ENCODE measurements at regions not wholly inside any gene's neighbourhood (a gene's known extent, or its start where the extent isn't known, plus 50 kb on each side); places are given as distances from the start of the nearest gene placed in this dataset.
"Not testable (repeated sequence)": the region's sequence is repeated elsewhere in the genome, so short reads cannot be mapped to it uniquely, and the experiment has no call there.

DNA sequence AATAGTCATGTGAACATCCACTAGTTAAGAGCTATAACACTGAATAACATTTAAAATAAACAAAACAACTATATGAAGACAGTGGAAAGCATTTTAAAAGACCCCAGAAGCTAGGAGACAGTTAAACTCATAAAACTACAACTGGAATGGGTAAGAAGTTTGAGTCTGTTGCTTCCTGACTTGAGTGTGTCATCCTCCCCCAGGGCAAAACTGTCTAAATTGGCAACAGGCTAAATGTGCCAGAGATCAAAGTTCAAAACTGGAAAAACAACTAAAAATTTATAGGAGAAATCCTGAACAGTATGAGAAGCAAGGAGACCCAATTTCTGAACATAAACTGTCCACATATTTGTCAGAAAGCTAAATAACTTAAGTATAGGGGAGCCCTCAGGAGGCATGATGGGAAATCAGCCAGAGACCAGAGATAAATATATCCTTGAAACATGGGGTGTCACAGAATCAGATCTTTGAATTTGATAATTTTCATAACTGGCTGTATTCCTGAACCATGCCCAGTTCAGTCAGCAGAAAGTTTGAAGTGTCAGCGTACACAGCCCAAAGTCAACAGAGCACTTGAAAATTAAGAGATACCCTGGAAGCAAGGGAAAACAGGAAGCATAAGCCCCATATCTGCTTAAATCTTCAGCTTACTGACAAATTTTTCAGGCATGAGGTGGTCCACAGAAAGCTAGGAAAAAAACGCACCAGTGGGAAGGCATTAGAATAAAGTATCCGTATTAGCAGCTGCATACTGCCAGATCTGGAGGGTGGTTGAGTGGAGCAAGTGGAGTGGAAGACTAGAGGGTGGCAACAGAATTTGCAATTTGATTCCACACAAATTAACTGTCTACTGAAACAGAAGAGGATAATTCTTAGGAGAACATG is 516.1 kb upstream of the MAN1A1 start:
- FAIRE-seq, result no peak

GRCh38 chr6:119862719-119863118 is 513.2 kb upstream of the MAN1A1 start:
- no peak for FAIRE-seq

DNA sequence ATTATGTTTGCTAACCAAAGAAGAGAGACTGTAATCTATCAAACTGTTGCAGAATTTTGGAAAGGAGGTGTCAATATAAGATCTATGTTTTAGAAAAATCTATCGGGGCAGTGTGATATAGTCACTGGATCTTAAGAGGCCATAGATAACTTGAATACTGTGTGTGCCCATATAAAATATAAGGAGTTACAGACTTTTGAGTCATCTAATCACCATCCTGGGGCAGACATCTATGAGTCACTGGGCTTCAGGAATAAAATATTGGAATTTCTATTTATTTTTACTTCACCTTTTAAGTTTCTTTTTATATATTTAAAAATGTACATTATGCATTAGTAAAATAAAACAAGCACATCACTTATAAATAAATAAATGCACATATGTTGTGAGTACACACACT is 509.3 kb upstream of the MAN1A1 start:
- no peak for FAIRE-seq

GRCh38 chr6:119856136-119856535 is 506.6 kb upstream of the MAN1A1 start:
- no peak for FAIRE-seq

- FAIRE-seq, result no peak
Measured at GRCh38 chr6:119848696-119849095, 499.1 kb upstream of the MAN1A1 start.

DNA sequence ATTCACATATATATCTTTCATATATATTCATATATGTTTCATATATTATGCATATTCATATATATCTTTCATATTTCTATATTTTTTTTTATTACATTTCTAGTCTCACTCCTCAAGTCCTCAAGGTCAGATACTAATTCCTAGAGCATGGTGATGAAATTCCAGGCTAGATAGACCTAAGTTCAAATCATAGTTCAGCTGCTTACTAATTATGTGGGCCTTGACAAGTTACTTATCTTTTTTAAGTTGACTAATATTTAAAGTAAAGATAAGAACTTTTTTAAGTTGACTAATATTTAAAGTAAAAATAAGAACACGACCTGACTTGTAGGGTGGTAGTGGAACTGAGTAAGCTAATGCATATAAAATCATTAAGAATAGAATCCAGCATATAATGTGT is 495.6 kb upstream of the MAN1A1 start:
- FAIRE-seq, result peak; percentile 78

DNA sequence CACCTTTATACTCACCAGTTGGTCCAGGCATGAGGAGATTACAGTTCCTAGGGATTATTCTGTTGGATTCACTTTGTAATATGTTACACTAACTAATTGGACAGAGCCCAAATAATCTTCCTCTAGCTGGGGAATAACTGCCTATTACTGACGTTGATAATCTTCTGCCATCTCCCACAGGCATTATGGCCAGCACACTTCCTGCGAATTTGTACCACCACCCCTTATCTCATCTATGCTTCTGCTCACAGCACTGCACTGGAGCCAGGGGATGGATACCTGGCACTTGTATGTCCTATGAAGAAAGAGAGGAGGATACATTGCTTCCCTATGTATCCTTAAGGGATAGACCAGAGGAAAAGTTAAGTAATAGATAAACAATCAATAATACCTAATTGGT is 494.8 kb upstream of the MAN1A1 start:
- no peak for FAIRE-seq

DNA sequence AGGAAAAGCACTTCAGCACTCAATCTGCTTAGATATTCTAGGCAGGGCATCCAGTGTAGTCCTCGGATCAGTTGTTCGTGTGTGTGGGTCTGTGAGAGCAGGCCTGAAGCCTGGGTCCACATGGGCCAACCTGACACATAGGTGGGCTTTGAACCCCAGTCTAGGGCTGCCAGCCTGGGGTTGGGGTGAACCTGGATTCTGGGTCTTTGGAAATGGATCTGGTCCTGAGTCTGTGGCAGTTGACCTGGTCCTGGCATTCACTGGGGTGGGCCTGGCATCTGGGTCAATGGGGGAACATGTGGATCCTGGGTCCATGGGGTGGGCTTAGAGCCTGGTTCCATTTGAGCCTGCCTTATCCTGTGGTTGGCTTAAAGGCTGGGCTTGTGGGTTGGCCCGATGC is 492.6 kb upstream of the MAN1A1 start:
- no peak for FAIRE-seq

DNA sequence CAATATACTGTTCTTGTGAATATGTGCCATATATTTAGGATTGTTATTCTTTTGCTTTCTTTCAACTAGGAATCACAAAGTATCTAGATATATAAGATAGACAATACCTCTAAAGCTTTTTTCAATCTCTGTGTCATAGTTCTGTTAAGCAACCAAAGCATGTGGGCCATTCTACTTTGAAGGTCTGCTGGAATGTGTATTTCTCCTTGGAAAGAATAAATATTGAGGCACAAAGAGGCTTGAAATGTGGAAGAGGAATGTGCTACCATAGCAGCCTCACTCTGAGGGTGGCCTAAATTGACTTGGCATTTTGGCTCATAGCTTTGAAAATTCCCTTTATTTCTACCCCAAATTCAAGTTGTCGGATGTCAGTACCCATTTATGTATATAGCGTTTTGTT is 488.5 kb upstream of the MAN1A1 start:
- no peak for FAIRE-seq

DNA sequence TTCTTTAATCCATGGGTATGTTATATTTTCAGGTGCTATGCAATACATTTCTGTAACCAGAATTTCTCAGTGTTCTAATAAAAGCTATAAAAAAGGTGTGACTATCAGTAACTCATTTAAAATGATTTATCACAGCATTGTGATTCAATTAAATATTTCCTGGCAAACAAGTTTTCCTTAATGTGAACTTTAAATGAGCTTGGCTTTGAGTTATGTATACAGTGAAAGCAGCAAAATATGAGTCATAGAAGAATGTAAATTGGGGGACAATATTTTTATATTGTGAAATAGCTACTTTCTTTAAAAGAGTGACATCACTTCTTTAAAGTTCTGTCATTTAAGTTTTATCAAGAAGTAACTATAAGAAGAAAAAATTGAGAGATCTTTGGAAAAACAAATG is 484.9 kb upstream of the MAN1A1 start:
- no peak for FAIRE-seq

GRCh38 chr6:119832411-119832810 is 482.9 kb upstream of the MAN1A1 start:
- no peak for FAIRE-seq

- no peak for FAIRE-seq
Measured at GRCh38 chr6:119830494-119831295, 481.1 kb upstream of the MAN1A1 start.

DNA sequence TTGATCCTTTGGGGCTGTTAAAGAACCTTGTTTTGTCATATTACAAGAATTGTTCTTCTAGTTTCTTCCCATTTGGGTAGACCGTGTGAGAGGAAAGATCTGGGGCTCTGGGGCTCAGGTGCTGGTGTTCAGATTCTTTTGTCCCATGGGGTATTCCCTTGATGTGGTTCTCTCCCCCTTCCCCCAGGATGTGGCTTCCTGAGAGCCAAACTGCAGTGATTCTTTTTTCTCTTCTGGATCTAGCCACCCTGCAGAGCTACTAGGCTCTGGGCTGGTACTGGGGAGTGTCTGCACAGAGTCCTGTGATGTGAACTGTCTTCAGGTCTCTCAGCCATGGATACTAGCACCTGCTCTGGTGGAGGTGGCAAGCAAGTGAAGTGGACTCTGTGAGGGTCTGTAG is 480.5 kb upstream of the MAN1A1 start:
- FAIRE-seq, result no peak

DNA sequence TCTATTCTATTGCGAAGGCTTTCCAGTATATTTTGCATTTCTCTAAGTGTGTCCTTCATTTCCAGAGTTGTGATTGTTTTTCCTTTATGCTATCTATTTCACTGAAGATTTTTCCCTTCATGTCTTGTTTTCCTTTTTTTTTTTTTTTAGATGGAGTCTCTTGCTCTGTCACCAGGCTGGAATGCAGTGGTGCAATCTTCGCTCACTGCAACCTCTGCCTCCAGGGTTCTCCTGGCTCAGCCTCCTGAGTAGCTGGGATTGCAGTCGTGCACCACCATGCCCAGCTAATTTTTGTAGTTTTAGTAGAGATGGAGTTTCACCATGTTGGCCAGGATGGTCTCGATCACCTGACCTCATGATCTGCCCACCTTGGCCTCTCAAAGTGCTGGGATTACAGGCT is 479.9 kb upstream of the MAN1A1 start:
- not testable (repeated sequence) for FAIRE-seq

- no peak for FAIRE-seq
Measured at GRCh38 chr6:119829006-119829405, 479.4 kb upstream of the MAN1A1 start.

GRCh38 chr6:119821380-119821779 is 471.8 kb upstream of the MAN1A1 start:
- FAIRE-seq, result no peak

- FAIRE-seq, result no peak
Measured at GRCh38 chr6:119818876-119819275, 469.3 kb upstream of the MAN1A1 start.

GRCh38 chr6:119814609-119815400 is 465.2 kb upstream of the MAN1A1 start:
- no peak for FAIRE-seq

DNA sequence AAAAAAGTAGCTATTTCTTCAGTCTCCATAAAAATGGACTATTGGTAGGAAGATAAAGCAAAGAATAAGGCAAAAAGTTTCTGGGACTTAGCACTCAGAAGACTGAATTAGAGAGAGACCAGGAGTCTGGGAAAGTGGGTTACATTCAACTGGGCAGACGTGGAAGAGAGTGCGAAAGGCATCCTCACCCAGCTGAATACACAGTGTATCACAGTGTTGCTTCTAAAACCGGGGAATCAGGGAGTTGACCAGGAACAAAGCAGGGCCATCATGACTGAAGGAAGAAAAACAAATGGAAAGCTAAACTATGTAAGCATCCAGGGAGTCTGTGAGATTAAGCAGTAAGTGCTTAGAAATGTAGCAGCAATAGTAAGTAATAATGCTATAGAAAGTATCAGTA is 452.9 kb upstream of the MAN1A1 start:
- no peak for FAIRE-seq

- no peak for FAIRE-seq
Measured at GRCh38 chr6:119801056-119801455, 451.5 kb upstream of the MAN1A1 start.

GRCh38 chr6:119800526-119800925 is 451.0 kb upstream of the MAN1A1 start:
- no peak for FAIRE-seq

GRCh38 chr6:119799596-119800509 is 450.3 kb upstream of the MAN1A1 start:
- FAIRE-seq, result no peak
